ENCODE measurements at regions not wholly inside any gene's neighbourhood (a gene's known extent, or its start where the extent isn't known, plus 50 kb on each side); places are given as distances from the start of the nearest gene placed in this dataset.

DNA sequence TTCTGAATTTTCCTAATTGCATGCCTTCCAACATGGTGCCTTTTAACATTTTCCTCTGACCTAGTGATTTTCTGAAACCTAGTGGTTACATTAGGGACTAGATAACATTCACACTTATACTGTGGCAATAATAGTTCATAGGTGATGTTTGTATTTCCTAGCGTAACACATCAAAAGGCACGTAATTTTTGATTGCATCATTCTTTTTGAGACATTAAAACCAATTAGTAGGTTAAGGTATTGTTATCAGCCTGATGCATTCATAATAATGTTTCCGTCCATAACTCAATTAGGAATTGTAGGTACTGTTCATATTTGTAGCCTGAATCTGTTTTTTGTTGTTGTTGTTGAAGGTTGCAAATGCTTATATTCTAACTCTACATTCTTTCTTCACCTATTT lies 192.4 kb downstream of the ANXA1 start:
- CTCF ChIA-PET = no interaction called here
- POLR2A ChIA-PET = no interaction called here
- no peak overlapping the region for H3K4me3 ChIP-seq (ENCODE audit: low read depth in 2 of 2, low read length in 1 of 2)
- no peaks in the 10 kb centered on the region for H3K79me2 ChIP-seq (ENCODE audit: insufficient read depth)
- no peaks in the 10 kb centered on the region for H3K27me3 ChIP-seq (ENCODE audit: insufficient read depth)
- H3F3A ChIP-seq (replicated peaks; ENCODE audit: insufficient read depth) = no peaks in the 10 kb centered on the region
- H3K9me2 ChIP-seq = no peaks in the 10 kb centered on the region
- H3K4me2 ChIP-seq = no peak overlapping the region
- TF ChIP-seq EZH2phosphoT487 (IDR thresholded peaks at IDR 0.05; ENCODE audit: borderline replicate concordance, low read depth) (no peak), TCF12 (IDR thresholded peaks at IDR 0.05) (no peak), ELF1 (IDR thresholded peaks at IDR 0.05) (no peak)
- H3K9ac ChIP-seq = no peak overlapping the region
- no peak overlapping the region for H3K27ac ChIP-seq (ENCODE audit: low read depth in 2 of 2, low read length in 1 of 2)
- no peak overlapping the region; the same call in 1 of the 2 replicates for H2AFZ ChIP-seq (ENCODE audit: low read depth)
- H4K20me1 ChIP-seq (ENCODE audit: insufficient read depth) = no peaks in the 10 kb centered on the region
- H3K36me3 ChIP-seq (replicated peaks in 1 of 2; ENCODE audit: control insufficient read depth in 1 of 2, insufficient read depth in 2 of 2, low read length in 1 of 2) = no peaks in the 10 kb centered on the region
- 17% methylated on average over 3 of the region's 3 CpGs for WGBS (ENCODE audit: low lambda C conversion rate)
- H3K9me3 ChIP-seq = no peaks in the 10 kb centered on the region
- DNase-seq = no peak
- no peaks in the 10 kb centered on the region for H3K4me1 ChIP-seq (ENCODE audit: control insufficient read depth in 1 of 2, insufficient read depth in 2 of 2, low read depth in 1 of 2, low read length in 1 of 2)

DNA sequence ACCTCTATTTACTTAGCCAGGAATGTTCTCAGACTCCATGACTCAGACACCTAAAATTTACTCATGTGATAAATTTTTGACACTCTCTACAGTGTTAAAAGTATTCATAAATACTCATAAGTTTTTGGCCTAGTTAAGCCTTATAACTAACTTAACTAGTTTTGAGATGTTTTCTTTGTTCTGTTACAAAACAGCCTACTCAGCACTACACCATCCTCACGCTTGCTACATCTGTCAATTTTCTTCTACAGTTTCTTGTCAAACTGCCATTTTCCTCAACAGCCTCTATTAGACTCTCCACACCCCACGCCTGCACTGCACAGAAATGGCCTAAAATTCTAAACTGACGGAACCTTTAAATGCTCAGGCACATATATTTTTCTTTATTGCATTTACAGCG lies 195.5 kb downstream of the ANXA1 start:
- no peak overlapping the region for H3K4me3 ChIP-seq (ENCODE audit: low read depth in 2 of 2, low read length in 1 of 2)
- no peaks in the 10 kb centered on the region for H3K27me3 ChIP-seq (ENCODE audit: insufficient read depth)
- H3K9ac ChIP-seq = no peak overlapping the region
- H3F3A ChIP-seq (replicated peaks; ENCODE audit: insufficient read depth) = no peaks in the 10 kb centered on the region
- POLR2A ChIA-PET = no interaction called here
- no peaks in the 10 kb centered on the region for H3K4me1 ChIP-seq (ENCODE audit: control insufficient read depth in 1 of 2, insufficient read depth in 2 of 2, low read depth in 1 of 2, low read length in 1 of 2)
- H3K36me3 ChIP-seq (replicated peaks in 1 of 2; ENCODE audit: control insufficient read depth in 1 of 2, insufficient read depth in 2 of 2, low read length in 1 of 2) = no peaks in the 10 kb centered on the region
- no peaks in the 10 kb centered on the region for H3K79me2 ChIP-seq (ENCODE audit: insufficient read depth)
- no peak overlapping the region for H3K4me2 ChIP-seq
- CTCF ChIA-PET = interaction anchor here (1.3 kb wide), 1 partner anchor 219 kb away, joined by 5 read pairs; no protein-coding TSS in a partner anchor
- H3K9me2 ChIP-seq = no peaks in the 10 kb centered on the region
- 22% methylated on average over 4 of the region's 4 CpGs for whole genome bisulfite sequencing (ENCODE audit: low lambda C conversion rate)
- no peak for TF ChIP-seq TEAD4 (IDR thresholded peaks at IDR 0.05; ENCODE audit: borderline replicate concordance, insufficient read depth)
- TF ChIP-seq RAD21 (IDR thresholded peaks at IDR 0.05; ENCODE audit: low read length) = no peak
- TF ChIP-seq FOXM1 (IDR thresholded peaks at IDR 0.05; ENCODE audit: low read depth) = no peak
- TF ChIP-seq, protein P1, sequence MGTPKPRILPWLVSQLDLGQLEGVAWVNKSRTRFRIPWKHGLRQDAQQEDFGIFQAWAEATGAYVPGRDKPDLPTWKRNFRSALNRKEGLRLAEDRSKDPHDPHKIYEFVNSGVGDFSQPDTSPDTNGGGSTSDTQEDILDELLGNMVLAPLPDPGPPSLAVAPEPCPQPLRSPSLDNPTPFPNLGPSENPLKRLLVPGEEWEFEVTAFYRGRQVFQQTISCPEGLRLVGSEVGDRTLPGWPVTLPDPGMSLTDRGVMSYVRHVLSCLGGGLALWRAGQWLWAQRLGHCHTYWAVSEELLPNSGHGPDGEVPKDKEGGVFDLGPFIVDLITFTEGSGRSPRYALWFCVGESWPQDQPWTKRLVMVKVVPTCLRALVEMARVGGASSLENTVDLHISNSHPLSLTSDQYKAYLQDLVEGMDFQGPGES (IDR thresholded peaks at IDR 0.05; ENCODE audit: low read depth, low read length) = no peak
- TF ChIP-seq EZH2phosphoT487 (IDR thresholded peaks at IDR 0.05; ENCODE audit: borderline replicate concordance, low read depth) = no peak
- TF ChIP-seq GABPA (IDR thresholded peaks at IDR 0.05; ENCODE audit: low read depth) = no peak
- no peak for TF ChIP-seq NRF1 (IDR thresholded peaks at IDR 0.05; ENCODE audit: low read depth, low read length)
- TF ChIP-seq, protein P2, sequence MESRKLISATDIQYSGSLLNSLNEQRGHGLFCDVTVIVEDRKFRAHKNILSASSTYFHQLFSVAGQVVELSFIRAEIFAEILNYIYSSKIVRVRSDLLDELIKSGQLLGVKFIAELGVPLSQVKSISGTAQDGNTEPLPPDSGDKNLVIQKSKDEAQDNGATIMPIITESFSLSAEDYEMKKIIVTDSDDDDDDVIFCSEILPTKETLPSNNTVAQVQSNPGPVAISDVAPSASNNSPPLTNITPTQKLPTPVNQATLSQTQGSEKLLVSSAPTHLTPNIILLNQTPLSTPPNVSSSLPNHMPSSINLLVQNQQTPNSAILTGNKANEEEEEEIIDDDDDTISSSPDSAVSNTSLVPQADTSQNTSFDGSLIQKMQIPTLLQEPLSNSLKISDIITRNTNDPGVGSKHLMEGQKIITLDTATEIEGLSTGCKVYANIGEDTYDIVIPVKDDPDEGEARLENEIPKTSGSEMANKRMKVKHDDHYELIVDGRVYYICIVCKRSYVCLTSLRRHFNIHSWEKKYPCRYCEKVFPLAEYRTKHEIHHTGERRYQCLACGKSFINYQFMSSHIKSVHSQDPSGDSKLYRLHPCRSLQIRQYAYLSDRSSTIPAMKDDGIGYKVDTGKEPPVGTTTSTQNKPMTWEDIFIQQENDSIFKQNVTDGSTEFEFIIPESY (IDR thresholded peaks at IDR 0.05; ENCODE audit: borderline replicate concordance, low read depth) = no peak
- TF ChIP-seq, protein P3, sequence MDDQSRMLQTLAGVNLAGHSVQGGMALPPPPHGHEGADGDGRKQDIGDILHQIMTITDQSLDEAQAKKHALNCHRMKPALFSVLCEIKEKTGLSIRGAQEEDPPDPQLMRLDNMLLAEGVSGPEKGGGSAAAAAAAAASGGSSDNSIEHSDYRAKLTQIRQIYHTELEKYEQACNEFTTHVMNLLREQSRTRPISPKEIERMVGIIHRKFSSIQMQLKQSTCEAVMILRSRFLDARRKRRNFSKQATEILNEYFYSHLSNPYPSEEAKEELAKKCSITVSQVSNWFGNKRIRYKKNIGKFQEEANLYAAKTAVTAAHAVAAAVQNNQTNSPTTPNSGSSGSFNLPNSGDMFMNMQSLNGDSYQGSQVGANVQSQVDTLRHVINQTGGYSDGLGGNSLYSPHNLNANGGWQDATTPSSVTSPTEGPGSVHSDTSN (IDR thresholded peaks at IDR 0.05) = no peak
- TF ChIP-seq RXRA (IDR thresholded peaks at IDR 0.05; ENCODE audit: borderline replicate concordance, low read depth) = no peak
- TF ChIP-seq JUND (IDR thresholded peaks at IDR 0.05) = no peak
- no peak for TF ChIP-seq TCF12 (IDR thresholded peaks at IDR 0.05)
- no peak for TF ChIP-seq MXI1 (IDR thresholded peaks at IDR 0.05; ENCODE audit: low read depth, low read length)
- no peak for TF ChIP-seq ELF1 (IDR thresholded peaks at IDR 0.05)
- TF ChIP-seq MEF2A (IDR thresholded peaks at IDR 0.05; ENCODE audit: borderline replicate concordance, low read depth) = no peak
- TF ChIP-seq, protein P4, sequence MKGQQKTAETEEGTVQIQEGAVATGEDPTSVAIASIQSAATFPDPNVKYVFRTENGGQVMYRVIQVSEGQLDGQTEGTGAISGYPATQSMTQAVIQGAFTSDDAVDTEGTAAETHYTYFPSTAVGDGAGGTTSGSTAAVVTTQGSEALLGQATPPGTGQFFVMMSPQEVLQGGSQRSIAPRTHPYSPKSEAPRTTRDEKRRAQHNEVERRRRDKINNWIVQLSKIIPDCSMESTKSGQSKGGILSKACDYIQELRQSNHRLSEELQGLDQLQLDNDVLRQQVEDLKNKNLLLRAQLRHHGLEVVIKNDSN (IDR thresholded peaks at IDR 0.05; ENCODE audit: borderline replicate concordance, low read depth) = no peak
- no peak for TF ChIP-seq TAF1 (IDR thresholded peaks at IDR 0.05; ENCODE audit: borderline replicate concordance, low read depth, low read length)
- TF ChIP-seq NFIC (IDR thresholded peaks at IDR 0.05; ENCODE audit: borderline replicate concordance) = no peak
- H3K9me3 ChIP-seq = no peaks in the 10 kb centered on the region
- H2AFZ ChIP-seq (ENCODE audit: low read depth) = no peak overlapping the region
- no peak overlapping the region for H3K27ac ChIP-seq (ENCODE audit: low read depth in 2 of 2, low read length in 1 of 2)
- H4K20me1 ChIP-seq (ENCODE audit: insufficient read depth) = no peaks in the 10 kb centered on the region
- no peak for DNase-seq

All from SK-N-SH (cell line).